Stimulated activated CD8-positive, alpha-beta memory T cell treated with anti-CD3 and anti-CD28 coated beads, Interleukin-4, amount 100 ng/mL, for 24 hours (primary cell): ENCODE measurements at regions not wholly inside any gene's neighbourhood (a gene's known extent, or its start where the extent isn't known, plus 50 kb on each side); places are given as distances from the start of the nearest gene placed in this dataset.
A peak's percentile ranks its signal among the peaks of the same experiment; 100 is the strongest.
"Not testable (repeated sequence)": the region's sequence is repeated elsewhere in the genome, so short reads cannot be mapped to it uniquely, and the experiment has no call there.

Source experiments
- DNase-seq: peaks from one replicate; pipeline ENCODE4 v3.0.0-alpha.2; 2020; ENCODE audit warnings: low read depth

DNA sequence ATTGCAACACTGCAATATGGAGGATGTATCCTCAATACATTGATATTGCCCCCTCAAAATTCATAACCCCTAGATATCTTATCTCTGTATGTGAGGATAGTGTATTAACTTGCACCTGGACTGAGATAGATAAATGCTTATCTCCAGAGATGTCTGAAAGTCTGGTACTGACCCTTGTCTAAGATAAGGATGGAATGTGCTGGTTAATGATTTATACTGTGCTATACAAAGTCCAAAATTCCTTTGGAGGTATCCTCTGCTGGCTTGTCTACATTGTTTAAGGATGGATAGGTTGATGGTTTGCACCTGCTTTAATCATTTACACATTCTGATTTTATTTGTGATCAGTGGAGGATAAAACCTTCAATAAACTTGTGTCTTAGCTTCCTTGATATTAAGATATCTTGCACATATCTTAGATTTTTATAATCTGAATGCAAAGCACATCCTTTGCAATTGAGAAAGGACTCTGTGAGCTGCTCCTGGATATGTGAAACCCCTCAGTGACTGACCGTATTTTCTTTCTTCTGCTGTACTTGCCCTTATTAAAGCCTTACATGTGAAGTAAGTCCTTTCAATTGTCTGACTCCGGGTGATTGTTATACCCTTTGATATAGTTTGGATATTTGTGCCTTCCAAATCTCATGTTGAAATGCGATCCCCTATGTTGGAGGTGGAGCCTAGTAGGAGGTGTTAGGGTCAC lies 430.3 kb upstream of the MAOA start:
- DNase-seq, result no peak

DNA sequence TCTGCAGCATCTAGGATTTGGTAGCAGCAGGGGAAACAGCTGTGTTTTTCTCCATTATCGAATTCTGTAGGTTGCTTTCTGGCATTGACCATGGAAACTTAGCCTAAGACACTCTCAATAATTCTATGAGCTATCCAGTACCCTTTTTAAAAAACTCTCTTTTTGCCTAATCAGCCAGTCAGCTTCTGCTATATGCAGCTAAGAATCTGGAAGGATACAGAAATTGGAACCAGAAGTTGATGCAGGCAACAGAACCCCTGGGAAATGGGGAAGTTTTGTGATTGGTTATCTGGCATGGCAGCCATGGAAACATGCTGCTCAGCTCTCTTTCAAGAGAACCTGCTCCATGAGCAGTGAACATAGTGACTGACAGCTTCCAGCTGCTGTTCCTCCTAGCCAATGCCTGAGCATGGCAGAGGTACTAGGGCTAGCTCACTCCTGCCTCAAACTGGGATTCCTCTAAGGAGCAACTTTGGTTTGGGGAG lies 417.6 kb upstream of the MAOA start:
- no peak for DNase-seq

DNA sequence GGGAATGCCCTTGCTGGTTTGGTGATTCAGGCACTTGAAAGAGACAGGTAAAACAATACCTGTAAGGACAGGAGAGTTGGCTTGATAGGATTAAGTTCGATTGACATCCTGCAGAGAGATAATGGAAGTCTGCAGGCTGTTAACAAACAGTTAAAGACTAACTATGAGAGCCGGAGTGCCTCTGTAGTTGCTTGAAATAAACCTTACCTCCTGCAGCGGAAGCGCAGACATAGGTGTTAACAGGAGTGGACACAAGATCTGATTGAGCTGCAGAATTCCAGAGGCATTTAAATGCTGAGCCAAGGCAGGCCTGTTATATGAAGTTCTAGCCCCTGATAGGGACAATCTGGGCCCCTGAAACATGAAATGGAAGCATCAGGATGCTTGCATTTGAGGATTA lies 416.7 kb upstream of the MAOA start:
- DNase-seq, result no peak

DNA sequence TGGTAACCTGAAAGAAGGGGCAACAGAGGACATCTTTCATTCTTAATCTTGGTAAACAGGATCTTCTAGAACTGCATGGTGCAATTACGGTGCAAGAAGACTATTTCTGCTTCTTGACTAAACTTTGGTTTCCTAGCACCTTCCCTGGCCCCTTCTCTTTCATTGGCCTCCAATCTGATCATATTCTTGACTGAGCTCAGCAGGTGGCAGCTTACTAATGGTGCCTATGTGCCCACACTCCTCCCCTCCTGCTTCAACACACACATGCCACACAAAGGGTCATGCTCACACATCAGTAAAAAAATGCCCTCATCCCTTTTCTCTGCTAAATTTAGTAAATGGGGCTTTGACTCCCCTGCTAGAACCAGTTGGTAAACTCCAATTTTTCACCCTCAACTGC lies 400.5 kb upstream of the MAOA start:
- no peak for DNase-seq

DNA sequence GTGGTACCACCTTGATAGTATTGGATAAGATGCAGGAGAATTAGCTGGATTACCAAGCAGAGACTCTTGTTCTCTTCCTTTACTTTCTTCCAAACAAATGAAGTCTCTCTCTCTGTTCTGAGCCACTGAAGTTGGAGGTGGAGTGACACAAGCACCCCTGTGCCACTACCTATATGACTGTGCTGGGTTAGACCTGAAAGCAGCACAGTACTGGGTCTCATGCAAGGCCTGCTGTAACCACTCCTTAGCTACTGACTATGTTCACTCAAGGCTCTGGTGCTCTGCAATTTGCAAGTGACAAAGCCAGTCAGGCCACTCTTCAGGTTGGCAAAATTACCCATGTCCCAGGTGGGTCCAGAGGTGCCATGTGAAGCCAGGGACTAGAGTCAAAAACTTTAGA lies 389.6 kb upstream of the MAOA start:
- no peak for DNase-seq

DNA sequence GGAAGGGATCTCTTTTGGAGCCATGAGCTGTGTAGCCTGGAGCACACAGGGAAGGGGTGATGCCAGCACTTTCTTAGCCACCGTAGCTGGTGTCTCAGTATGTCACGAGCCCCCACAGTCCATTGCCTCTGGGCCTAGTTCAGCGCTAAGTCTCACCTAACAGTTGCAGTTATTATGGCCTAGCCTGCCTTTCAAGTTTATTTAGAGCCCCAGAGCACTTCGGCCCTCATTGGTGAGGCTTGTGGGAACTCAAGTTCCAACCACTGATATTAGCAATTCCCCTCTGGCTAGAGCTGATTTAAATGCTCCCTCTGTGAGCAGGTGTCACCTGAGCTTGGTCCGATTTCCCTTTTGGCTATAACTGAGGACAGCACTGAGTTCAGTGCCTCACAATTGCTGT lies 388.4 kb upstream of the MAOA start:
- no peak for DNase-seq

DNA sequence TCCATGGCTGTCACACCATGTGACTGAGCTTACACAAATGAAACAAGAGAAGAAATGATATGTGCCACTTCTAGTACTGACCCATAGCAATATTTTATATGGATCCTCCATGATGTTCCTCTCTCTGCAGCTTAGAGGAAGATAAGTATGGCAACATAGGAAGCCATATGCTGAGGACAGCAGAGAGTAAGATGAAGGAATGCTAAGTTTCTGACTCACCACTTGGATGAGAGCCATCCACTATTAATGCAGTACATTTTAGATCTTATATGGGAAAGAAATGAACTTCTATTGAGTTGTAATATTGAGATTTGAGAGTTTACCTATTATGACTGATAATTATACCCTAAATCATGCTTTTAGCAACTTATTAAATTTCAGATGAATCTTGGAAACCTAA lies 386.9 kb upstream of the MAOA start:
- no peak for DNase-seq

DNA sequence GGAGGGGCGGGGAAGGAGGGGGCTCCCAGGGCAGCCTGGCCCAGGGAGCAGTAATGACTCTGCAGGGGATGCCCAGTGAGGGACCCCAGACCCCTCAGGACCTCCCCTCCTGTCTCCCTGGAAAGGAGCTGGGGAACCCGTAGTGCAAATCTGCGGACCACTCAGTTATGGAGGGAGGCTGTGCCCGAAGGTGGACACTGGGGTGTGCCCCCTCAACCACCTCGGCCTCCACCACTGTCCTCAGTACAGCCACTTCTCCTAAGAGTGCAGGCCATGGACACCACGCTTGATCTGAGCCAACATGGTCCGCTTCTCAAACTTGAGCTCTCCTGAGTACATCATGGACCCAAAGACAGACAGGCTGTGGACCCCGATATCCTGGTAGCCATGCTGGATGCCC lies 378.2 kb upstream of the MAOA start:
- no peak for DNase-seq

DNA sequence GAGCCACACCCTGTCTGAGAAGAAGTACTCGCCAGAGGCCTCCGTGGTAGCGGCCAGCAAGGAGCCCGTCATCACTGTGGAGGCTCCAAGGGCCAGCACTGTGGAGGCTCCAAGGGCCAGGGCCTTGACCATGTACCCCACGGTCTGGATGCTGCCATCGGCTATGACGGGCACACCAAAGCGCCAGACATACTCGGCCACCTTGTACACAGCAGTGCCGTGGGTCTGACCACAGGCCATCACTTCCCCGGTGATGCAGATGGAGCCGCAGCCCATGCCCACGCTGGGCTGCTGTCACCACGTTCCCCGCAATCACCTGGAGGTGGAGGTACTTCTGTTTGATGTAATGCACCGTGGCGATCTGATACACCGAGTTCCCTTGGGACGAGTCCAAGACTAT lies 377.7 kb upstream of the MAOA start:
- DNase-seq, result no peak

DNA sequence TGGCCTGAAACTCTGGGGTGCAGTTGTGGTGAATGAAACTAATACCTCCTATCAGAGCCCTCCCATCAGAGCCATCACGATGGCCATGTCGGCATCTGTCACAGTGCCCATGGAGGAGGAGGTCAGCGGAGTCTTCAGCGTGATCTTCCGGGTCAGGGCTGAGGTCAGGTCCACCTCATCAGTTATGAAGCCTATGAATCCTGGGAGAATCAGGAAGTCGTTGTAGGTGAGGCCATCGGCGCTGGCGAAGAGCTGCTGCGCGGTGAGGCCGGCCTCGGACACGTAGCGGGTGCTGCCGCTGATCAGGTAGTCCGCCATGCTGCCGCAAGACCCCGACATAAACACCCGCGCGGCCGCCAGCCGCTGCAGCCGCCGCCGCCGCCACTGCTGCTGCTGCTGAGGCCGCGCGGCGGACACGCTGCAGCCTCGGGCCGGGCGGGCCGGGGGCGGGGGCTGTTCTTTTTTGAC lies 376.7 kb upstream of the MAOA start:
- no peak for DNase-seq

DNA sequence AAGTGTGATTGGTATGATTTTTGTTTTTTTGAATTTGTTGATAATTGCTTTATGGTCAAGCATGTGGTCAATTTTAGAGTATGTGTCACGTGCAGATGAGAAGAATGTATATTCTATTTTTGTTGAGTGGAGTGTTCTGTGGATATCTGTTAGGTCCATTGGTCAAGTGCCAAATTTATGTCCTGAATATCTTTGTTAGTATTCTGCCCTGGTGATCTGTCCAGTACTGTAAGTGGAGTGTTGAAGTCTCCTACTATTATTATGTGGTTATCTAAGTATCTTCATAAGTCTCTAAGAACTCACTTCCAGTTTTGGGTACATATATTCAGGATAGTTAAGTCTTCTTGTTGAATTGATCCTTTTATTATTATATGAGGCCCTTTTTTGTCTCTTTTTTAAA lies 372.9 kb upstream of the MAOA start:
- DNase-seq, result no peak

DNA sequence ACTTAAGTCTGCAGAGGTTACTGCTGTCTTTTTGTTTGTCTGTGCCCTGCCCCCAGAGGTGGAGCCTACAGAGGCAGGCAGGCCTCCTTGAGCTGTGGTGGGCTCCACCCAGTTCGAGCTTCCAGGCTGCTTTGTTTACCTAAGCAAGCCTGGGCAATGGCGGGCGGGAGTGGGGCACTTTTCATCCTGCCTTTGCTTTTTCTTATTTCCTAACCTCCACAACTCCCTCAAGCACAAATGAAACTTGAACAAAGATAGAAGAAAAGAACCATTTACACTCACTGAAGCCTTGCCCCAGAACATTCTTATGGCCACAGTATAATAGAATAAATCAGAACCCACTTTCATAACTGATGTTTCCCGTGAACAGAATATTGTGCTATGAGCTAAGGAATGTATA lies 344.5 kb upstream of the MAOA start:
- not testable (repeated sequence) for DNase-seq

DNA sequence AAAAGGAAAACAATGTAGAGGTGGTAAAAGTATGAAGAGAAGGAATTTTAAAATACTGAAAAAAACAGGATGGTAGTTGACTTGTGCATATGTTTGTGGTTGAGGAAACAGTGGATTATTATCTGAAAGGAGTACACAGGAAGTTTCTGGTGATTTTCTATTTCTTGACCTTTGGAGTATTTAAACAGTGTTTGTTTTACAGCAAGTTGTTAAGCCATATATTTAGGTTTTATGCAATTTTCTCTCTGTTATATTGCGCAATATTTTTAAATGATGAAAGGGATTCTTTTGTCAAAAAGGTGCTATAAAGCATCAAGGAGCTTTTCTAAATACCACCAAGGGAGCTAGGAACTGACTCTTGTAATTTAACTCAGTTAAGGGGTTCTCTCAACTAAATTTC lies 343.1 kb upstream of the MAOA start:
- DNase-seq, result no peak

DNA sequence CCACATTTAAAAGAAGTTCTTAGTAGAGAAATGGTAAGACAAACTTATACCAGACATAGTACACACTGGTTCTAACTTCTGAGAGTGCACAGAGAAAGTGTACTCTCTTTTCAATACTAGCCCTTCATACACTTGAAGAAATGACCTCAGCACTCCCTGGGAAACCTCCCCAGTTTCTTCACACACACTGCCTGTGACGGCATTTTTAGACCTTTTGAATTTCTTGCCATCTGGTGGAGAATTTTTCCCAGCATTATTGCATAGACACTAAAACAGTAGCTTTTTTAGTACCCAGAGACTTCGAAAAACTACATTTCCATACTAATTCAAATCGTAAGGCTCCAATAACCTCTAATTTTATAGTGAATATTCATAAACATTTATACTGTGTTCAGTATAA lies 341.6 kb upstream of the MAOA start:
- no peak for DNase-seq

DNA sequence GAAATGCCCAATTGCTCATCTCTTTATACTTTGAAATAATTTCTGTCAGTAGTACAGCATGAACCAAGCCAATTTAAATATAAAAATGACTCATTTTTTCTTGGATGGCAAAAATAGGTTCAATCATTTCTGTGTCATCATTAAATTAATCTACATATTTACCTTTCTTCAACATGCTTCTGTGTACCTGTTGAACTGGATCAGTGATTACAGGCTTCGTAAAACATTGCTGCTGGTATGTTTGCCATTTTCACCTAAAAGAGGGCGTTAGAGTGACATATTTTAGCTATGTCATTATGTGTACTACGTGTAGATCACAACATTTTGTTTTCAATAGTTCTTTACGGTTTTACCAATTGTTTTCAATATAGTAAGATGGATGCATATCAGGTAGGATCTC lies 340.5 kb upstream of the MAOA start:
- no peak for DNase-seq

DNA sequence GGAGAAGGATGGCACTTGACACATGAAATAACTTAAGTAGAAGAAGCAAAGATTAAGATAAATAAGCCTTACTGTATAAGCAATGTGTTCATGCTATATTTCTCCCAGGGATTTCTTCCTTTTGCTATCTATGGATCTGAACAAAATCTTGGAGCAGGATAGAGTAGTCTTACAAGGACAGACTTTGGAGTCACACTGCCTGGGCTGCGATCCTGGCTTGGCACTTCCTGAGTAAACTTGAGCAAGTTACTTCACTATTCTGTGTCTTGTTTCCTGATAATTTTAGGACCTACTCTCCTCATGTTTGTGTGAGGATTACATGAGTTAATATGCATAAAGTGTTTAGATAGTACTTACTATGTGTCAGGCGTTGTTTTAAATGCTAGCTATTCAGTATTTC lies 340.0 kb upstream of the MAOA start:
- no peak for DNase-seq

DNA sequence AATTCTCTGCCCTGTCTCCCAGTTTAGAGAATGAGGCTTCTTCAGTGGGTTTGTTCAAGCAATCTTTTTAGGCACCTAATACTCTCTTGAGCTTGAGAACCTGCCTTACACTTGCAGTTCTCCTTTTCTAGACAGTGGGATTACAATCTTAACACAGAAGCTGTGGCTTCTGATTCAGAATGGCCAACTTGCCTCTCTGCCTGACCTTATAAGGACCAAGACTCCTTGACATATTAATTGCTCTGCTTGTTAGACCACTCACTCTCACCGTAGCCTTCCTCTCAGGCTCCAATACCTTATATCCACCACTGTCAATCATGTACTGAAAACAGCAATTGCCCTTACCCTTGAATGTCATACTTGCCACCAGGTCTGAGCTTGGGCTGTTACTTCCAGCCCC lies 338.7 kb upstream of the MAOA start:
- no peak for DNase-seq

DNA sequence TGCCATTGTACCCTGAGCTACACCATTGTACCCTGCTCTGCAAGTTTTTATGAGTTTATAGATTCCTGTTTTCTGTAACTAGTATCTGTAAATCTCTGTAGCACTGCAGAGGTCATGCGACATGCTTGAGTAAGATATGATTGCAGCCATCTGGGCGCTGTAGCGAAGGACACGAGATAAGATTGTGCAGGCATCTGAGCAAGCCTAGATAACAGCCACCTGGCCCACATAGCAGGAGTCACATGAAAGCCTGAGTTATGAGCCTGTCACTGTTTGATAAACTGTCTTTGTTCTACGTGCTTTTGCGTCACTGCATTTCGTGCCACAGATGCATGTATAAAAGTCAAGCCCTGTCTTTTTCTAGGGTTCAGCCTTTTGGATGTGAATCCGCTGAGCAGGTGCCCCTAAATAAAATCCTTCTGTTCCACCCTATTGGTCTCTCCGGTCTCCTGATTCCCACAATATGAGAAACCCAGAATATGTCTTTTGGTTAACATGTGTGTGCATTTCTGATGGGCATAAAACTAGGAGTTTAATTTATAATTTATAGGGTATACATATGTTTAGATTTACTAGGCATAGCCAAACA lies 327.6 kb upstream of the MAOA start:
- DNase-seq, result no peak

DNA sequence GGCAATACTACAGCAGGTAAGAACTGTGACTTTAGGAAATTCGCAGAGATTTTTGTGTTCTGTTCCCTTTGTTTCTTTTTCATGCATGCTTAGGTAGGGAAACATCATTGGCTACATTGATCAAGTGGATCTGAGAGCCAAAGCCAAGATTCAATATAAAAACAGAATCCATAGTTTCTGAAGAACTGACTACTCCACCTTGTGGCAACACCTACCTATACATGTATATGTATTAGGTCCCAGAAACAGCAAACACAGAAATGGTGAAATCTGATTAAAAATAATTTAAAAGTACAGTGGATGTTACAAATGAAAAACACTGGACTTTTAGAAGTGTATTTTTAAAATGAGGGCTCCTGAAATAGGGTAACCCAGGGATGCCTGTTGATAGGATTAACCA lies 322.6 kb upstream of the MAOA start:
- no peak for DNase-seq

DNA sequence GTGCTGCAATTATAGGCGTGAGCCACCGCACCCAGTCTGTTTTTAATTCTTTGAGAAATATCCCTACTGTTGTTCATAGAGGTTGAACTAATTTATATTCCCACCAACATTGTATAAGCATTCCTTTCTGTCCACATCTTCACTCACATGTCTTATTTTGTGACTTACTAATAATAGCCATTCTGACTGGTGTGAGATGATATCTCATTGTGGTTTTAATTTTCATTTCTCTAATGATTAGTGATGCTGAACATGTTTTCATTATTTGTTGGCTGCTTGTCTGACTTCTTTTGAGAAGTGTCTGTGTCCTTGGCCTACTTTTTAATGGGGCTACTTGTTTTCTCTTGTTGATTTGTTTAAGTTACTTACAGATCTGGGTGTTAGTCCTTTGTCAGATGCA lies 310.9 kb upstream of the MAOA start:
- DNase-seq, result no peak

DNA sequence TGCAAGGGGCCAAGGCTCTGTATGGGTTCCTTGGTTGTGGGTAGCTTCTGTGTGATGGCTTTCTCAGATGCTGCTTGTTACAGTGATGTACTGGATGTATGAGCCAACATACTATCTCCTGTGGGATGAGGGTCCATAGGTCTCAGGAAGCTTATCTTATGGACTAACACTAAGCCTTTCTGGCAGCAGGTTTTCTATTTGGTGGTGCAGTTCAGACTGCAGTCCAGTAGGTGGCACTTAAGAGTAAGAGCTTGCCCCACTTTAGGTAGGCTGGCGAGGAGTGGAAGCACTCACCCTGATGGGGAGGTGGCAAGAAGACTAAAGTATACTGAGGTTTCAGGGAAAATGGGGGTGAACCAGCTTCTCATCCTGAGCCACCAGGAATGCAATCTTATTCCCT lies 306.7 kb upstream of the MAOA start:
- DNase-seq, result peak; percentile 5

DNA sequence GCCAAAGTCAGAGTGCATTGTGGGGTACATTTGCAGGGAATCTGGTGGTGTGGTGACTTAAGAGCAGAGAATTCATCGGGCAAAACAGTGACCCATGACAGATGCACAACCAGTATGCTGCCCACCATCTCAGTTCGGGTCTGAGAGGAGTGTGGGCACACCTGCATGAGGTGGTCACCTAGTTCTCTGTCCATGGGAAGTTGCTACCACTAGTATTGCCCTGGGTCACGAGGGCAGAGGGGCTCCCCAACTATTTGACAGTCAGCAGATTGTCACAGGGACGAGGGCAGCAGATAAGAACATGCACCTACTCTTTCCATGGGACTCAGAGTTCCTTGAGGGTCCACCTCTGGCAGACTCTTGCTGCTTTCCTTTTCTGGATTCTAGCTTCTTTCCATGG lies 305.2 kb upstream of the MAOA start:
- no peak for DNase-seq

DNA sequence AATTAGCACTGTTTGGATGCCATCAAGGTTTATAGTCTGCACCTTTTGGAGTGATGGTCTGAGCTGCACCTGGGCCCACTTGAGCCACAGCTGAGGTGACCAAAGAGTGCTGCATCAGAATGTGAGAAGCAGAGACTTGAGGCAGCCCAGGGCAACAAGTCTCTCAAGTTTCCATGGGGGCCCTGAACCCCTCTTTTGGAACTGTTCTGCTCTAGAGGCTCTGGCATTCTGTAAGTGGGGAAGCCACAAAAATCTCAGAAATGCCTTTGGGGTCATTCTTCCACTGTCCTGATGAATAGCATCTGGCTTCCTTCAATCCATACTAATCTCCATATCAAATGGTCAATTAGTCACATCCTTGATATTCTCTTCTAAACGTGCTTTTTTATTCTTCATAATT lies 298.4 kb upstream of the MAOA start:
- DNase-seq, result no peak

DNA sequence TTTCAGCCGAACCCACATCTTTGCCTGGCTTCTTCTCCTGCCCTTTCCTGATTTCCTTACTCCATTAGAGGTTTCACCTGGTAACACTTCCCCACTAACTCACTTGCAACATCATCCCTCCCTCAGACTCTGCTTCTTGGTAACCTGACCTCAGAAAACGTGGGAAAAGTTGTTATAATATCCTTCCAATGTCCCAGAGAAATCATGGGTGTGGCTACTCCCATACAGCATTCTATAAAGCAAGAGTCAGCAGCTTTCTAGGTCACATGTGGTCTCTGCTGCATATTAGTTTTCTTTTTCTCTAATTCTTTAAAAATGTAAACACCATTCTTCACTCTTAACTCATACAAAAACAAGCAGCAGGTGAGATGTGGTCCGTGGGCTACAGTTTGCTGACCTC lies 283.1 kb upstream of the MAOA start:
- no peak for DNase-seq
